Mesothelial cell of epicardium (in vitro differentiated cells): ENCODE measurements at regions not wholly inside any gene's neighbourhood (a gene's known extent, or its start where the extent isn't known, plus 50 kb on each side); places are given as distances from the start of the nearest gene placed in this dataset.

Experiments used
- DNase-seq, 2 experiments: peaks; one replicate each; pipeline ENCODE4 v3.0.0; 2021; ENCODE audit warnings: low spot score in 2 of 2; ENCODE audit not compliant: unreplicated experiment in 2 of 2
- H3K27ac Mint-ChIP-seq: 2 replicates; pipeline ENCODE4 v1.8.0; 2021; ENCODE audit warnings: mixed read lengths
- H3K27me3 Mint-ChIP-seq: 2 replicates; pipeline ENCODE4 v1.8.0; 2021; ENCODE audit warnings: low read depth, mixed read lengths
- H3K36me3 Mint-ChIP-seq: 2 replicates; pipeline ENCODE4 v1.8.0; 2021; ENCODE audit warnings: mixed read lengths
- H3K4me1 Mint-ChIP-seq: 2 replicates; pipeline ENCODE4 v1.8.0; 2021; ENCODE audit warnings: mixed read lengths
- H3K4me3 Mint-ChIP-seq: 2 replicates; pipeline ENCODE4 v1.8.0; 2021; ENCODE audit warnings: mild to moderate bottlenecking, moderate library complexity, mixed read lengths
- H3K9me3 Mint-ChIP-seq: 2 replicates; pipeline ENCODE4 v1.8.0; 2021; ENCODE audit warnings: mixed read lengths
- TF ChIP-seq, protein P1 (sequence below): fragments of 200-600 bp; sonication (generic); IDR thresholded peaks from one replicate; pipeline ENCODE4 v1.5.0; 2021; ENCODE audit warnings: antibody characterized with exemption; ENCODE audit not compliant: unreplicated experiment

DNA sequence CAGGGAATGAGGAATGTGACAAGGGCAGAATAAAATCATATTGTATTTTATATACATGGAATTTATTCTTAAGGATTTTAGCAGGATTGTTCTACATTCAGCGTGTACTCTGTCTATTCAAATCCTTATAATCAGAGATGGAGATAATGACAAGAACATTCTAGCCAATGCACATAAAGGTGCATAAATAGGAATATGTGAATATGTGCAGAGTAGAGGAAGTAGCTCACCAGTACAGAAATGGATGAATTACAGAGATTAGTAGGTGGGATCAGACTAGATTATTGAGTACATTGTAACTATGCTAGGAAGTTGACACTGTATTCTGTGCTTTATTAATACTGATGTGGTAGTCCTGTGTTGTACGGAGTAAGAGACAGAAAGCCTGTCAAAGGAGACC lies 1308.8 kb downstream of the FAM181B start:
- Mint-ChIP-seq H3K27ac (no peak overlapping the region), H3K4me1 (peaks cover 15% of the 10 kb centered on the region), H3K36me3 (no peaks in the 10 kb centered on the region), H3K9me3 (peaks cover 4% of the 10 kb centered on the region), H3K27me3 (no peaks in the 10 kb centered on the region), H3K4me3 (no peak overlapping the region)
- no peak for DNase-seq
- TF ChIP-seq, protein P1, sequence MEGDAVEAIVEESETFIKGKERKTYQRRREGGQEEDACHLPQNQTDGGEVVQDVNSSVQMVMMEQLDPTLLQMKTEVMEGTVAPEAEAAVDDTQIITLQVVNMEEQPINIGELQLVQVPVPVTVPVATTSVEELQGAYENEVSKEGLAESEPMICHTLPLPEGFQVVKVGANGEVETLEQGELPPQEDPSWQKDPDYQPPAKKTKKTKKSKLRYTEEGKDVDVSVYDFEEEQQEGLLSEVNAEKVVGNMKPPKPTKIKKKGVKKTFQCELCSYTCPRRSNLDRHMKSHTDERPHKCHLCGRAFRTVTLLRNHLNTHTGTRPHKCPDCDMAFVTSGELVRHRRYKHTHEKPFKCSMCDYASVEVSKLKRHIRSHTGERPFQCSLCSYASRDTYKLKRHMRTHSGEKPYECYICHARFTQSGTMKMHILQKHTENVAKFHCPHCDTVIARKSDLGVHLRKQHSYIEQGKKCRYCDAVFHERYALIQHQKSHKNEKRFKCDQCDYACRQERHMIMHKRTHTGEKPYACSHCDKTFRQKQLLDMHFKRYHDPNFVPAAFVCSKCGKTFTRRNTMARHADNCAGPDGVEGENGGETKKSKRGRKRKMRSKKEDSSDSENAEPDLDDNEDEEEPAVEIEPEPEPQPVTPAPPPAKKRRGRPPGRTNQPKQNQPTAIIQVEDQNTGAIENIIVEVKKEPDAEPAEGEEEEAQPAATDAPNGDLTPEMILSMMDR = no peak

DNA sequence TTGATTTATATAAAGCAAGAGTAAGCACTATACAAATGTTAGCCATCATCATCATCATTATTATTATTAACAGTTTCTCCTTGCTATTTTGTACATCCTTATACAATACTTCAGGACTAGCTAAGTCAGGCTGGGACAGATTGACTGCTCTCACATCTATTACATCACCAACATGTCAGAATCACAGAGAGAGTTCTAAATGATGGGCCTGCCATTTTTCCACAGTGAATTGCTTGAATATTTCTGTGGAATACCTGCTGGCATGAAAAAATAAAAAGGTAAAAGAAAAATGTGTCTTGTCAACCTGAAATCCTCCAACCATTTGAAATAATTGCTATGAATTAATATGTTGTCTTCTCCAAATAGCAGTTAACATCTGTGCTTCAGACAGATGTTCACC lies 1311.3 kb downstream of the FAM181B start:
- Mint-ChIP-seq H3K27me3 (no peaks in the 10 kb centered on the region), H3K27ac (no peak overlapping the region), H3K4me1 (peaks cover 9% of the 10 kb centered on the region), H3K36me3 (no peaks in the 10 kb centered on the region), H3K9me3 (no peaks in the 10 kb centered on the region), H3K4me3 (no peak overlapping the region)
- TF ChIP-seq, protein P1 = no peak
- no peak for DNase-seq

DNA sequence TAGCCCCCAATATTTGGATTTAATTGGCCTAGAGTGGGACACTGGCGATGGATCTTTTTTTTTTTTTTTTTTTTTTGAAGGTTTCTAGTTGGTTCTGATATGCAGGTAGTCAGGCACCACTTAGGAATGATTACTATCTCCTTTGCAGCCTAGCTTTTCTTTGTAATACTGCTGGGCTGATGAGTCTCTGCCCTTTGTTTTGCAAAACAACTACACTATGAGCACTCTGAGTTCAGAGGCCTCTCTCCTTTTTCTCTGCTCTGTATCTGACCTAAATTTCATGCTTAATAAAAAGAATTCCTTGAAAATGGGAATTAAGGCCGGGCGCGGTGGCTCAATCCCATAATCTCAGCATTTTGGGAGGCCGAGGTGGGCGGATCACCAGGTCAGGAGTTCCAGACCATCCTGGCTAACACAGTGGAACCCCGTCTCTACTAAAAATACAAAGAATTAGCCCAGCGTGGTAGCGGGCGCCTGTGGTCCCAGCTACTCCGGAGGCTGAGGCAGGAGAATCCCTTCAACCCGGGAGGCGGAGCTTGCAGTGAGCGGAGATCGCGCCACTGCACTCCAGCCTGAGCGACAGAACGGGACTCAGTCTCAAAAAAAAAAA lies 1312.3 kb downstream of the FAM181B start:
- H3K4me3 Mint-ChIP-seq = no peak overlapping the region
- no peak overlapping the region for H3K27ac Mint-ChIP-seq
- no peaks in the 10 kb centered on the region for H3K9me3 Mint-ChIP-seq
- TF ChIP-seq, protein P1 = no peak
- peaks cover 16% of the 10 kb centered on the region for H3K4me1 Mint-ChIP-seq
- DNase-seq = no peak
- H3K27me3 Mint-ChIP-seq = no peaks in the 10 kb centered on the region
- no peaks in the 10 kb centered on the region for H3K36me3 Mint-ChIP-seq

DNA sequence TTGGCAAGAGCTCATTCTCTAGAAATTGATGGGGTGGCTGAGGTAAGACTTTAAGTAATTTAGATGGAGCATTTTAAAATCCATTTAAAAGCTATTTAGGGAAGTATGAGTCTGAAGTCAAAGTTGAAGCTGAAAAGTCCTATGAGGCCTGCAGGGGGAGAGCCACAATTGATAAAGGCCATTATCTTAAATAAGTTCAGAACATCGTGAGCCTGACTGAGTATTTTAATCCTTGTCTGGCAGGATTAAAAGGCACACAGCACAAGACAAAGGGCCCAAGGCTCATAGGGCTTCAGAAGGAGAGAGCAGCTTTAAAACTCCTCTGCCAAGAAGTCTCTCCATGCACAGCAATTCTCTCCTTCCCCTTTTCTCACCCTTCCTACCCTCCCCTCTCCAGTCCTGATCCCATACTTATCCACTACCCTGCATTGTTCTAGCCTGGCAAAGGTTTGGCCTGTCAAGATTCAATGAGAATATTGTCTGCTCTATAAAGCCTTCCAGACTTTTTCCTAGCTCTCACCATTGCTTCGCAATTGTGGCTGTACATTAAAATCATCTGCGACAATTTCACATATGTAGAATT lies 1312.9 kb downstream of the FAM181B start:
- Mint-ChIP-seq H3K27ac (no peak overlapping the region), H3K4me3 (no peak overlapping the region)
- DNase-seq = no peak

DNA sequence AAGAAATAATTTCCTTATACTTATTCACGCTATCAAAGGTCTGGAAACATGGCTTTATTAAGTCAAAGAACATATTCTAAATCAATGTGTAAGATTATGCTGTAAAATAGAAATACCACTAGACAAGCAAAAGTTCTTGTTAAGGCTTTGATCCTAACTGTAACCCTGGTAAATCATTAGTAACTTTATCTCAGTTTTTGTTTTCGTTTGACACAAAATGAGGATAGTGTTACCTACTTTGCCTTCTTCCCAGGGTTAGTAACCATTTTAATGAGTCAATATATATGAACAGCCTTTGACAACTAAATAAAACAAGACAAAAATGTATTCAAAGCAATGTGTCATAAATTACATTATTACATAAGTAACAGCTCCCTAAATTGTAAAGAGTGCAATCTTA lies 1336.3 kb downstream of the FAM181B start:
- no peaks in the 10 kb centered on the region for H3K9me3 Mint-ChIP-seq
- H3K27ac Mint-ChIP-seq = no peak overlapping the region
- no peak for DNase-seq

More for the DNA sequence above, 1312.9 kb downstream of the FAM181B start:
- TF ChIP-seq, protein P1 = no peak
- H3K27me3 Mint-ChIP-seq = no peaks in the 10 kb centered on the region
- H3K36me3 Mint-ChIP-seq = no peaks in the 10 kb centered on the region
- H3K4me1 Mint-ChIP-seq = peaks cover 18% of the 10 kb centered on the region
- no peaks in the 10 kb centered on the region for H3K9me3 Mint-ChIP-seq

More for the DNA sequence above, 1336.3 kb downstream of the FAM181B start:
- TF ChIP-seq, protein P1 = no peak
- Mint-ChIP-seq H3K27me3 (no peaks in the 10 kb centered on the region), H3K4me1 (peaks cover 2% of the 10 kb centered on the region), H3K36me3 (no peaks in the 10 kb centered on the region), H3K4me3 (no peak overlapping the region)
